Loucy (cell line): ENCODE measurements at regions not wholly inside any gene's neighbourhood (a gene's known extent, or its start where the extent isn't known, plus 50 kb on each side); places are given as distances from the start of the nearest gene placed in this dataset.

Source experiments
- H2AFZ ChIP-seq: fragments of 200-600 bp; sonication (generic); 2 replicates; pipeline ENCODE4 v1.6.0; 2016; ENCODE audit warnings: antibody characterized with exemption, mild to moderate bottlenecking, low read length, moderate library complexity
- H3F3A ChIP-seq: fragments of 200-600 bp; 2 replicates; pipeline ENCODE4 v1.6.0; 2016; ENCODE audit warnings: antibody characterized with exemption, low read depth, mild to moderate bottlenecking
- H3K27me3 ChIP-seq: fragments of 200-600 bp; sonication (generic); 2 replicates; pipeline ENCODE4 v1.6.1; 2014; ENCODE audit warnings: low read length, mild to moderate bottlenecking; ENCODE audit not compliant: insufficient read depth, poor library complexity, severe bottlenecking
- H3K36me3 ChIP-seq: fragments of 200-600 bp; sonication (generic); 2 replicates; pipeline ENCODE4 v1.6.1; 2016; ENCODE audit warnings: low read length; ENCODE audit not compliant: insufficient read depth
- H3K4me1 ChIP-seq: fragments of 200-600 bp; sonication (generic); 2 replicates; pipeline ENCODE4 v1.5.1; 2014; ENCODE audit warnings: low read length, mild to moderate bottlenecking; ENCODE audit not compliant: insufficient read depth, poor library complexity, severe bottlenecking
- H3K4me2 ChIP-seq: fragments of 200-600 bp; sonication (generic); 2 replicates; pipeline ENCODE4 v1.6.0; 2014; ENCODE audit warnings: antibody characterized with exemption, low read length, low read depth, mild to moderate bottlenecking; ENCODE audit not compliant: poor library complexity, severe bottlenecking
- H3K4me3 ChIP-seq: fragments of 200-600 bp; sonication (generic); 2 replicates; pipeline ENCODE4 v1.5.1; 2014; ENCODE audit warnings: low read length, mild to moderate bottlenecking, mixed read lengths; ENCODE audit not compliant: poor library complexity, severe bottlenecking
- H3K79me2 ChIP-seq: fragments of 200-600 bp; sonication (generic); 2 replicates; pipeline ENCODE4 v1.6.1; 2014; ENCODE audit warnings: low read length; ENCODE audit not compliant: insufficient read depth
- H3K9ac ChIP-seq: fragments of 200-600 bp; sonication (generic); 2 replicates; pipeline ENCODE4 v1.6.0; 2014; ENCODE audit warnings: mild to moderate bottlenecking, low read depth, low read length, moderate library complexity; ENCODE audit not compliant: poor library complexity, severe bottlenecking
- H3K9me2 ChIP-seq: fragments of 200-600 bp; sonication (generic); replicated peaks from 2 replicates; pipeline ENCODE4 v1.6.1; 2016; ENCODE audit warnings: low read depth, low read length, mixed read lengths
- H3K9me3 ChIP-seq: fragments of 200-600 bp; sonication (generic); 2 replicates; pipeline ENCODE4 v1.6.1; 2014; ENCODE audit warnings: mild to moderate bottlenecking, antibody characterized with exemption, low read length, low read depth; ENCODE audit not compliant: insufficient read depth
- H4K20me1 ChIP-seq: fragments of 200-600 bp; sonication (generic); 2 replicates; pipeline ENCODE4 v1.6.0; 2014; ENCODE audit warnings: antibody characterized with exemption, low read length, mild to moderate bottlenecking; ENCODE audit not compliant: insufficient read depth, poor library complexity, severe bottlenecking
- EZH2phosphoT487 ChIP-seq: fragments of 200-600 bp; IDR thresholded peaks from 2 replicates; pipeline ENCODE4 v1.6.1; 2018; ENCODE audit warnings: antibody characterized with exemption, mild to moderate bottlenecking, moderate library complexity, borderline replicate concordance
- TF ChIP-seq, protein P1 (sequence below): fragments of 200-600 bp; sonication (generic); conservative IDR thresholded peaks from 2 replicates; pipeline ENCODE4 v1.5.1; 2014; ENCODE audit warnings: mild to moderate bottlenecking, antibody characterized with exemption, low read length

DNA sequence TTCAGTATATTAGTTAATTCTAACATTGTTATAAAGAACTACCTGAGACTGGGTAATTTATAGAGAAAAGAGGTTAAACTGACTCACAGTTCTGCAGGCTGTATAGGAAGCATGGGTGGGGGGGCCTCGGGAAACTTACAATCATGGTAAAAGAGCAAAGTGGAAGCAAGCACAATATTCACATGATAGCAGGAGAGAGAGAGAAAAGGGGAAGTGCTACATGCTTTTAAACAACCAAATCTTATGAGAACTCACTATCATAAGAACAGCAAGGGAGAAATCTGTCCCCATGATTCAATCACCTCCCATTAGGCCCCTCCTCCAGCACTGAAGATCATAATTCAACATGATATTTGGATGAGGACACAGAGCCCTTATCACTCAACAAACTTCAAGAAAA is 324.9 kb downstream of the ZNF608 start:
- H3F3A ChIP-seq = no peaks in the 10 kb centered on the region
- no peak overlapping the region for H2AFZ ChIP-seq
- H3K9ac ChIP-seq = no peak overlapping the region
- H3K9me2 ChIP-seq = no peaks in the 10 kb centered on the region
- H3K4me1 ChIP-seq = no peaks in the 10 kb centered on the region
- H3K4me3 ChIP-seq = no peak overlapping the region
- no peaks in the 10 kb centered on the region for H4K20me1 ChIP-seq
- no peaks in the 10 kb centered on the region for H3K27me3 ChIP-seq
- no peaks in the 10 kb centered on the region for H3K79me2 ChIP-seq
- H3K9me3 ChIP-seq = no peaks in the 10 kb centered on the region
- no peak overlapping the region for H3K4me2 ChIP-seq
- TF ChIP-seq EZH2phosphoT487 = no peak
- TF ChIP-seq, protein P1, sequence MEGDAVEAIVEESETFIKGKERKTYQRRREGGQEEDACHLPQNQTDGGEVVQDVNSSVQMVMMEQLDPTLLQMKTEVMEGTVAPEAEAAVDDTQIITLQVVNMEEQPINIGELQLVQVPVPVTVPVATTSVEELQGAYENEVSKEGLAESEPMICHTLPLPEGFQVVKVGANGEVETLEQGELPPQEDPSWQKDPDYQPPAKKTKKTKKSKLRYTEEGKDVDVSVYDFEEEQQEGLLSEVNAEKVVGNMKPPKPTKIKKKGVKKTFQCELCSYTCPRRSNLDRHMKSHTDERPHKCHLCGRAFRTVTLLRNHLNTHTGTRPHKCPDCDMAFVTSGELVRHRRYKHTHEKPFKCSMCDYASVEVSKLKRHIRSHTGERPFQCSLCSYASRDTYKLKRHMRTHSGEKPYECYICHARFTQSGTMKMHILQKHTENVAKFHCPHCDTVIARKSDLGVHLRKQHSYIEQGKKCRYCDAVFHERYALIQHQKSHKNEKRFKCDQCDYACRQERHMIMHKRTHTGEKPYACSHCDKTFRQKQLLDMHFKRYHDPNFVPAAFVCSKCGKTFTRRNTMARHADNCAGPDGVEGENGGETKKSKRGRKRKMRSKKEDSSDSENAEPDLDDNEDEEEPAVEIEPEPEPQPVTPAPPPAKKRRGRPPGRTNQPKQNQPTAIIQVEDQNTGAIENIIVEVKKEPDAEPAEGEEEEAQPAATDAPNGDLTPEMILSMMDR = no peak
- no peaks in the 10 kb centered on the region for H3K36me3 ChIP-seq

DNA sequence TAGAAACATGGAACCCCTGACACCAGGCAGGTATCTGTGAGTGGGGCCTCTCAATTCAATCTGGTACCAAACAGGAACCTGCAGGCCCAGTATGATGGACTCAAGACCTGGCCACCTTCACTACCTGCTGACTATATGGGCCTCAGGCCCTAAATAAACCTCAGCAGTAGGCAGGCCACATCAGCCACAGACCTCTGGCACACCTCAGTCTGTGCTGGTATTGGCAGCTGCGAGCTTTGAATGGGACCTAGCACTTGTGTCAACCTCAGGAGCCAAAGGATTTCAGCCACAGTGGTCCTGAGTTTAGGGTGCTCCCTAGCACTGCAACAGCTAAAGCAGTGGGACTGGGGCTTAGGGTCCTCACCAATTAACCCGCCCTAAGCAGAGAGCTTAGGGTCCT is 325.5 kb downstream of the ZNF608 start:
- Histone ChIP-seq H3K27me3 (no peaks in the 10 kb centered on the region), H4K20me1 (no peaks in the 10 kb centered on the region), H3K79me2 (no peaks in the 10 kb centered on the region), H3K4me3 (no peak overlapping the region), H3K4me1 (no peaks in the 10 kb centered on the region), H2AFZ (no peak overlapping the region), H3F3A (no peaks in the 10 kb centered on the region), H3K36me3 (no peaks in the 10 kb centered on the region), H3K9me2 (no peaks in the 10 kb centered on the region), H3K9ac (no peak overlapping the region), H3K4me2 (no peak overlapping the region), H3K9me3 (no peaks in the 10 kb centered on the region)
- TF ChIP-seq, protein P1 = no peak
- TF ChIP-seq EZH2phosphoT487 = no peak

DNA sequence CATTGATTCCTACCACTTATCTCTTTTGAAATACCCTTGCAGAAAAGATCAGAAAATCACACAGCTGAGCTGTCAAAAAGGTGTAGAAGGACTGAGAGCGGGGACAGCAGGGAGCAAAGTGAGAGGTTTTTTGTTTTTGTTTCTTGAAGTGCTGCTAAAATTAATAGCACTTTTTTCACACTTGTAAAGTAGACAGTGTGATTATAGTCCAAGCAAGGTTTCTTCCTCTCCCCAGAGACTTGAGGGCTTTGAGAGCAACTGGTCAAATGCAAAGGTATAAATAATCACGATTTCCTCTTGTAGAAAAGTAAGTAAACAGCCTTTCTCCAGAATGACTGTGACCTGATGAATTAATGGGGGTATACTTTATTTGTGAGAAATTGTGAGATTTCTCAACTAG is 326.9 kb downstream of the ZNF608 start:
- Histone ChIP-seq H3K36me3 (no peaks in the 10 kb centered on the region), H3K4me2 (no peak overlapping the region), H3K4me1 (no peaks in the 10 kb centered on the region)

More for the DNA sequence above, 326.9 kb downstream of the ZNF608 start:
- H3K9me3 ChIP-seq = no peaks in the 10 kb centered on the region
- no peaks in the 10 kb centered on the region for H3K9me2 ChIP-seq
- no peaks in the 10 kb centered on the region for H3F3A ChIP-seq
- no peaks in the 10 kb centered on the region for H4K20me1 ChIP-seq
- no peaks in the 10 kb centered on the region for H3K79me2 ChIP-seq
- no peak overlapping the region for H2AFZ ChIP-seq
- no peak overlapping the region for H3K9ac ChIP-seq
- no peak overlapping the region for H3K4me3 ChIP-seq
- H3K27me3 ChIP-seq = no peaks in the 10 kb centered on the region
- no peak for TF ChIP-seq EZH2phosphoT487
- TF ChIP-seq, protein P1 = no peak
